Suprapubic skin (tissue), 4 donors: ENCODE measurements at regions not wholly inside any gene's neighbourhood (a gene's known extent, or its start where the extent isn't known, plus 50 kb on each side); places are given as distances from the start of the nearest gene placed in this dataset.

ENCODE experiments used
- DNase-seq, 2 donors: peaks; one replicate each; pipeline ENCODE4 v3.0.0-alpha.2; 2019; ENCODE audit warnings: low spot score in 2 of 2
- H3K27ac ChIP-seq: fragments of 200-600 bp; sonication (generic); one replicate; pipeline ENCODE4 v1.5.1; 2019
- H3K27me3 ChIP-seq: fragments of 200-600 bp; sonication (generic); one replicate; pipeline ENCODE4 v1.5.1; 2019
- H3K36me3 ChIP-seq: fragments of 200-600 bp; sonication (generic); one replicate; pipeline ENCODE4 v1.5.1; 2019
- H3K4me1 ChIP-seq: fragments of 200-600 bp; sonication (generic); one replicate; pipeline ENCODE4 v1.5.1; 2019
- H3K4me3 ChIP-seq: fragments of 200-600 bp; sonication (generic); one replicate; pipeline ENCODE4 v1.5.1; 2019; ENCODE audit warnings: mild to moderate bottlenecking
- H3K9me3 ChIP-seq: fragments of 200-600 bp; sonication (generic); one replicate; pipeline ENCODE4 v1.5.1; 2019
- CTCF ChIP-seq, 2 donors: fragments of 200-600 bp in 1 of 2; fragments of 450-650 bp in 1 of 2; sonication (generic) in 1 of 2; IDR thresholded peaks; one replicate each; pipeline ENCODE4 v1.5.1; 2016 to 2019; ENCODE audit warnings: antibody characterized with exemption in 2 of 2, mild to moderate bottlenecking in 1 of 2, moderate library complexity in 1 of 2
- EP300 ChIP-seq: sonication (generic); formaldehyde crosslinking; IDR thresholded peaks from one replicate; pipeline ENCODE4 v1.6.1; 2017; ENCODE audit warnings: antibody characterized with exemption
- POLR2A ChIP-seq, 2 donors: fragments of 450-650 bp; IDR thresholded peaks; one replicate each; pipeline ENCODE4 v1.6.1; 2017; ENCODE audit warnings: antibody characterized with exemption in 2 of 2, mild to moderate bottlenecking in 2 of 2, moderate library complexity in 2 of 2
- POLR2AphosphoS5 ChIP-seq, 3 donors: sonication (generic); formaldehyde crosslinking; IDR thresholded peaks; one replicate each; pipeline ENCODE4 v1.6.1; 2017; ENCODE audit warnings: antibody characterized with exemption in 3 of 3
- WGBS: methylation state at CpG from one replicate; pipeline ENCODE4 v1.1.5; 2018; 5-methylcytosine and 5-hydroxymethylcytosine counted together

- Histone ChIP-seq H3K36me3 (no peaks in the 10 kb centered on the region), H3K27me3 (no peaks in the 10 kb centered on the region), H3K27ac (no peak overlapping the region), H3K4me1 (peaks cover 6% of the 10 kb centered on the region), H3K4me3 (no peak overlapping the region), H3K9me3 (no peaks in the 10 kb centered on the region)
- no peak for TF ChIP-seq POLR2A (IDR thresholded peaks at IDR 0.05)
- TF ChIP-seq EP300, result no peak
- TF ChIP-seq POLR2AphosphoS5 (IDR thresholded peaks at IDR 0.05), result no peak
- TF ChIP-seq CTCF (IDR thresholded peaks at IDR 0.05), result no peak
- no peak for DNase-seq
These were observed 2334.0 kb downstream of the PCDH7 start for GRCh38 chr4:33054161-33054560.

DNA sequence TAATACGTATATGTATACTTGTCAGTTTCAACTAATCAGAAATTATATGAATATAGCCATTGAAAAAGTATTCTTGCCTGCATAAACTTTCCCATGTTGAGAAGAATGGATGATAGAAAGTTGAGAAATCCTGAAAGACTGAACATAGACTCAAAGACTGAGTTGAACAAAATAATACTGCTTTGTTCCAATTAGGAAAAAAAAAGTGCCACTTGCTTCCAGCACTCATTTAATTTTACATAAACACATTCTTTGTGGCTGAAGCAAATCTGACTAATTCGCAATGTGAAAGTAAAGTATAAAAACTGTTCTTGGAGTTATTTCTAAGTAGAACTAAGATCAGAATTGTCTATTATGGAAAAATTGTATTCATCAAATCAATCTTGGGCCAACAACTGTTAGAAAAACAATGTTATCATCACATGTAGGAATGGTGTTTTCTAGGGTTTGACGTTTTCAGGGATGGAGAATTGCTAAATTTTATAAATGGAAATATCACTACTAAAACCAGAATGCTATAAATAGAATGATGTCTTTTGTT, 2334.6 kb downstream of the PCDH7 start:
- Histone ChIP-seq H3K27me3 (no peaks in the 10 kb centered on the region), H3K9me3 (no peaks in the 10 kb centered on the region), H3K4me3 (no peak overlapping the region), H3K4me1 (peaks cover 6% of the 10 kb centered on the region), H3K27ac (no peak overlapping the region), H3K36me3 (no peaks in the 10 kb centered on the region)
- no peak for DNase-seq
- TF ChIP-seq POLR2AphosphoS5 (IDR thresholded peaks at IDR 0.05), result no peak
- TF ChIP-seq EP300, result no peak
- TF ChIP-seq CTCF (IDR thresholded peaks at IDR 0.05), result no peak
- TF ChIP-seq POLR2A (IDR thresholded peaks at IDR 0.05), result no peak
- 54% methylated on average over 3 of the region's 3 CpGs for WGBS

DNA sequence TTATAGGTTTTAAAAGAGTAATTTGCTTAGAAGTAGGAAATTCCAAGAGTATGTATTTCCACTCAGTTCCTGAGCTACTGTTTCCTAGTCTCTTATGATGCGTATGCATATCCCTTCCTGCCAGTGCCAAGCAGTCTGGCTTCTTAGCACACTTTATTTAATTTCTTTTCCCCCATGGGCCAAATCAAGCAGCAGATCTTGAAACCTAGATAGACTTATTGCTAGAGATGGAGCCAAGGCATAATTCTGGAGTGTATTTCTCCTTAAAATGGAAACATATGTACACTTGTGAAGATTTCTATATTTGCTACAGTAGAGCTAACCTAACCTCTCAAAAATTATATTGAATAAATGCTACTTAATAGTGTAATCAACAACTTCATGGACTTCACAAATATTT, 2337.6 kb downstream of the PCDH7 start:
- TF ChIP-seq CTCF (IDR thresholded peaks at IDR 0.05) (no peak), EP300 (no peak), POLR2AphosphoS5 (IDR thresholded peaks at IDR 0.05) (no peak), POLR2A (IDR thresholded peaks at IDR 0.05) (no peak)
- Histone ChIP-seq H3K27ac (no peak overlapping the region), H3K4me1 (peaks cover 13% of the 10 kb centered on the region), H3K27me3 (no peaks in the 10 kb centered on the region), H3K9me3 (no peaks in the 10 kb centered on the region), H3K36me3 (no peaks in the 10 kb centered on the region), H3K4me3 (no peak overlapping the region)
- 44% methylated on average over 1 of the region's 1 CpG for WGBS
- no peak for DNase-seq

DNA sequence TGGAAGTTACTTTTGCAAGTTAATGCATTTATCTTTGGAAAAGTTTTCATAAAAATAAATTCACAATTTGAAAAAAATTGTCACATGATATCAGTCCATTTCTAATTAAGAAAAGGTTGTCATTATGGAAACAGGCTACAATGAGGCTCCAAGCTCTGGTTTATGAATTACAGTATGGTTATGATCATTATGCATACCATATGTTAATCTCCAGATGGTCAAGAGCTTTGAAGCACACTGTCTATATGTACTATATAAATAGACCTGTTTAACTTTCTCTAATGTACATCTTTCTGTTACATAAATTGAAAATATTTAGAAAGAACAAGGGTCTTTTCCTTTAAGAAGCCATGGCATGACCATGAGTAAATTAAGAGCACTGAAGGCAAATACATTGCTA, 2338.8 kb downstream of the PCDH7 start:
- H3K27ac ChIP-seq, result no peak overlapping the region
- peaks cover 7% of the 10 kb centered on the region for H3K4me1 ChIP-seq
- H3K27me3 ChIP-seq, result no peaks in the 10 kb centered on the region
- no peak for DNase-seq
- H3K4me3 ChIP-seq, result no peak overlapping the region
- TF ChIP-seq POLR2A (IDR thresholded peaks at IDR 0.05) (no peak), EP300 (no peak), CTCF (IDR thresholded peaks at IDR 0.05) (no peak), POLR2AphosphoS5 (IDR thresholded peaks at IDR 0.05) (no peak)
- no peaks in the 10 kb centered on the region for H3K9me3 ChIP-seq
- no peaks in the 10 kb centered on the region for H3K36me3 ChIP-seq

DNA sequence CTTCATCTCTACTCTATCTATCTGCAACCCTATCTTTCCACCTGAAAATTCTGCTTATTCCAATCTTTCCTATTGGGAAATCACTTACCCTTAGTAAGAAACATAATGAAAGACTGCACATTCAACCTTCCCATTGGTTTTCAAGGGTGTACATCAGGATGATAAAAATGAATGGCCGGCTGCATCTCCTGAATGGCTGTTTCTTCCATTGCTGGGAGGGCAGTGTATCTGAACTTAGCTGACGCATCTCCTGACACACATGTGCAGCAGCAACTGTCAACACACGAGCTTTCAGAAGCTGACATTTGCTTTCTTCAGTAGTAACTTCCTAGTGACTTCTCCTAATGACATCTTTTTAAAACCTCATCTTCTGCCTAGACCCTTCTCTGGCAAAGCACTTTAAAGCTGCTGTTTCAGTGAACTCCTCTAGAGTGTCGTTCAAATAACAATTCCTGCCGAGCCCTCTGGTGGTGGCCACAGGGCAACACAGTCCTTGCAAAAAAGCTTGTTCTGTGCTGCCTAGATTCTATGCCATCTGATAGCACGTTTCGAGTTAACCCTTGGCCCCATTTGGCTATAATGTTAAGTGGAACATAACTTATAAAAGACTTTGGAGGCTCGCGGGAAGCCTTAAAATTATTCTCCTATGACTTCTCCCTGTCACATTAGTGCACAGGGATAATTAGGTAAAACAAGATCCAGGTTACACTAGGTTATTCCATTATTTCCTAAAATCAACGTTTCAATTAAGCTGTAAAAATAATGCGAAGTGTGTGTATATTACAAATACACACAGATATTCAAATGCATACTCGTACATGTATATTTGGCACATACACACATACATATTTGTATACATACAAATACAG, 2340.7 kb downstream of the PCDH7 start:
- H3K27me3 ChIP-seq, result no peaks in the 10 kb centered on the region
- H3K9me3 ChIP-seq, result no peaks in the 10 kb centered on the region
- H3K4me3 ChIP-seq, result no peak overlapping the region
- no peak overlapping the region for H3K27ac ChIP-seq
- no peaks in the 10 kb centered on the region for H3K36me3 ChIP-seq
- TF ChIP-seq CTCF (IDR thresholded peaks at IDR 0.05) (peak in 1 of 2 donors; percentile 44), EP300 (no peak)
- DNase-seq, result no peak
- 53% methylated on average over 12 of the region's 12 CpGs for WGBS
- H3K4me1 ChIP-seq, result peaks cover 7% of the 10 kb centered on the region
